ENCODE measurements at regions not wholly inside any gene's neighbourhood (a gene's known extent, or its start where the extent isn't known, plus 50 kb on each side); places are given as distances from the start of the nearest gene placed in this dataset.
A peak's percentile ranks its signal among the peaks of the same experiment; 100 is the strongest.

DNA sequence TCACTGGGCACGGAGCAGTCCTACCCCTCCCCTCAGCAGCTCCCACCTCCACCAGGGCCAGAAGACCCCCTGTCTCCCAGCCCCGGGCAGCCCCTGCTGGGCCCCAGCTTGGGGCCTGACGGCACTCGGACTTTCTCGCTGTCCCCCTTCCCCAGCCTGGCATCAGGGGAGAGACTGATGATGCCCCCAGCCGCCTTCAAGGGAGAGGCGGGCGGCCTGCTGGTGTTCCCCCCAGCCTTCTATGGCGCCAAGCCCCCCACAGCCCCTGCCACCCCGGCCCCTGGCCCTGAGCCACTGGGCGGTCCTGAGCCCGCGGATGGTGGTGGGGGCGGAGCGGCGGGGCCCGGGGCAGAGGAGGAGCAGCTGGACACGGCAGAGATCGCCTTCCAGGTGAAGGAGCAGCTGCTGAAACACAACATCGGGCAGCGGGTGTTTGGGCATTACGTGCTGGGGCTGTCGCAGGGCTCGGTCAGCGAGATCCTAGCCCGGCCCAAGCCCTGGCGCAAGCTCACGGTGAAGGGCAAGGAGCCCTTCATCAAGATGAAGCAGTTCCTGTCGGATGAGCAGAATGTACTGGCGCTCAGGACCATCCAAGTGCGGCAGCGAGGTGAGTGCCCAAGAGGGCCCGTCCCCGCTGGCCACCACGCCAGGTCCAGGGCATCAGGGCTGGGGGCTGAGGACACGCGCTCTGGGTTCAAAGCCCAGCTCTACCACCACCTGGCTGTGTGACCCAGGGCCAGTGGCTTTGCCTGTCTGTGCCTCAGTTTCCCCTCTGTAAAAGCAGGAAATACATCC lies 58.6 kb downstream of the PHETA1 start:
- DNase-seq: no peak
- Histone ChIP-seq H3K4me1 (ENCODE audit: control insufficient read depth in 1 of 2, insufficient read depth in 2 of 2, low read length in 2 of 2) (no peaks in the 10 kb centered on the region), H4K12ac (ENCODE audit: low read depth, low read length) (no peak overlapping the region)

DNA sequence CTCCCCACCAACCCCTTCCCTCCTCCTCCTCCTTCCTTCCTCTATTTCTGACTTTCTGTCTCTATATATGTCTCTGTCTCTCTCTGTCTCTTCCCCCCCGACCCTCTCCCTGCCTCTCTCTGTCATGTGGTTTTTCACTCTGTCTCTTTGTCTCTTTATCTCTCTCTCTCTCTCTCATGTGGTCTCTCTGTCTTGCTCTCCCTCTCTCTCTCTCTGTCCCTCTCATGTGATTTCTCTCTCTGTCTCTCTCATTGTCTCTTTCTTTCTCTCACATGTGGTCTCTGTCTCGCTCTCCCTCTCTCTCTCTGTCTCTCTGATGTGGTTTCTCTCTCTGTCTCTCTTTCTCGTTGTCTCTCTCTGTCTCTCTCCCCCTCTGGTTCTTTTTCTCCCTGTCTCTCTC lies 59.3 kb downstream of the PHETA1 start:
- DNase-seq: no peak
- Histone ChIP-seq H2BK120ac (ENCODE audit: insufficient read depth, low read length, poor library complexity) (no peak overlapping the region), H3K4me2 (ENCODE audit: low read length) (no peak overlapping the region), H3K4me3 (ENCODE audit: low read depth, low read length) (no peak overlapping the region), H3K36me3 (ENCODE audit: control insufficient read depth in 1 of 2, insufficient read depth in 2 of 2, low read length in 2 of 2) (no peaks in the 10 kb centered on the region), H3K9me3 (ENCODE audit: insufficient read depth, low read depth, low read length) (peaks cover 9% of the 10 kb centered on the region), H3K79me2 (ENCODE audit: control insufficient read depth, insufficient read depth, low read length, poor library complexity) (no peaks in the 10 kb centered on the region), H3K14ac (ENCODE audit: low read length) (no peak overlapping the region), H2AK5ac (ENCODE audit: low read length) (no peak overlapping the region), H4K8ac (ENCODE audit: low read depth, low read length) (no peak overlapping the region), H4K12ac (ENCODE audit: low read depth, low read length) (no peak overlapping the region), H2AFZ (ENCODE audit: insufficient read depth, low read length, poor library complexity) (no peak overlapping the region), H4K91ac (ENCODE audit: low read depth, low read length) (no peak overlapping the region), H3K9ac (ENCODE audit: low read length) (no peak overlapping the region), H2BK12ac (ENCODE audit: low read length) (no peak overlapping the region), H3K27me3 (ENCODE audit: insufficient read depth, low read length) (no peaks in the 10 kb centered on the region), H3K23ac (ENCODE audit: low read length) (no peak overlapping the region), H3K4me1 (ENCODE audit: control insufficient read depth in 1 of 2, insufficient read depth in 2 of 2, low read length in 2 of 2) (no peaks in the 10 kb centered on the region), H3K79me1 (ENCODE audit: low read length) (no peaks in the 10 kb centered on the region), H2BK5ac (ENCODE audit: low read depth, low read length, poor library complexity) (no peak overlapping the region), H3K18ac (ENCODE audit: low read length) (no peak overlapping the region), H3K4ac (ENCODE audit: low read depth, low read length) (no peak overlapping the region), H3K27ac (ENCODE audit: low read depth, low read length) (no peak overlapping the region)
- no CpG with 5 or more reads among the region's 3 CpGs for WGBS (ENCODE audit: extremely low coverage, insufficient coverage, insufficient read length)

More for the DNA sequence above, 58.6 kb downstream of the PHETA1 start:
- WGBS (ENCODE audit: extremely low coverage, insufficient coverage, insufficient read length): no CpG with 5 or more reads among the region's 37 CpGs
- H3K36me3 ChIP-seq (ENCODE audit: control insufficient read depth in 1 of 2, insufficient read depth in 2 of 2, low read length in 2 of 2): no peaks in the 10 kb centered on the region
- no peak overlapping the region for H3K23ac ChIP-seq (ENCODE audit: low read length)
- H3K18ac ChIP-seq (ENCODE audit: low read length): no peak overlapping the region
- H3K79me2 ChIP-seq (ENCODE audit: control insufficient read depth, insufficient read depth, low read length, poor library complexity): no peaks in the 10 kb centered on the region
- no peak overlapping the region for H4K91ac ChIP-seq (ENCODE audit: low read depth, low read length)
- H3K27me3 ChIP-seq (ENCODE audit: insufficient read depth, low read length): no peaks in the 10 kb centered on the region
- no peak overlapping the region for H2BK120ac ChIP-seq (ENCODE audit: insufficient read depth, low read length, poor library complexity)
- H3K4ac ChIP-seq (ENCODE audit: low read depth, low read length): no peak overlapping the region
- H3K14ac ChIP-seq (ENCODE audit: low read length): no peak overlapping the region
- H3K9ac ChIP-seq (ENCODE audit: low read length): no peak overlapping the region
- no peak overlapping the region for H2AK5ac ChIP-seq (ENCODE audit: low read length)
- peaks cover 6% of the 10 kb centered on the region for H3K9me3 ChIP-seq (ENCODE audit: insufficient read depth, low read depth, low read length)
- H2BK12ac ChIP-seq (ENCODE audit: low read length): no peak overlapping the region
- H2AFZ ChIP-seq (ENCODE audit: insufficient read depth, low read length, poor library complexity): no peak overlapping the region
- no peak overlapping the region for H2BK5ac ChIP-seq (ENCODE audit: low read depth, low read length, poor library complexity)
- no peak overlapping the region for H3K4me3 ChIP-seq (ENCODE audit: low read depth, low read length)
- H3K79me1 ChIP-seq (ENCODE audit: low read length): no peaks in the 10 kb centered on the region
- no peak overlapping the region for H4K8ac ChIP-seq (ENCODE audit: low read depth, low read length)
- no peak overlapping the region for H3K4me2 ChIP-seq (ENCODE audit: low read length)
- H3K27ac ChIP-seq (ENCODE audit: low read depth, low read length): no peak overlapping the region

DNA sequence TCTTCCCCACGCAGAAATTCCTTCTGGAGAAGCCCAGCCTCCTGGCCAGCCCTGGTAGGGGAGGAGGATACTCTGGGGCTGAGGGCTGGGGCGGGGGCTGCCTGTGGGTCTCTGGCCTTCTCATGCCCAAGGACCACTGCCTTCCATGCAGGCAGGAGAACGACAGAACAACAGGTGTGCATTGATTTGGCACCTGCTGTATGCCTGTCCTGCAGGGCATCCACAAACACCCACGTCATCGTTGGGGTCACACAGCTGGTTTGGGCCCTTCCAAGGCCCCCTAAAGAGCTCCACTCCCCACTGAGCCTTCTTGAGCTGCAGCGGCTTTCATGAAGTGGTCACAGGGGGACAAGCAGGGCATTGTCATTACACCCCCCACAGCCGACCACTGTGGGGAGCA lies 60.4 kb downstream of the PHETA1 start:
- Histone ChIP-seq H3K9me3 (ENCODE audit: insufficient read depth, low read depth, low read length) (peaks cover 15% of the 10 kb centered on the region), H3K23ac (ENCODE audit: low read length) (no peak overlapping the region), H3K79me1 (ENCODE audit: low read length) (no peaks in the 10 kb centered on the region), H3K9ac (ENCODE audit: low read length) (no peak overlapping the region), H3K4ac (ENCODE audit: low read depth, low read length) (no peak overlapping the region), H2BK12ac (ENCODE audit: low read length) (no peak overlapping the region), H2BK120ac (ENCODE audit: insufficient read depth, low read length, poor library complexity) (no peak overlapping the region), H3K4me1 (ENCODE audit: control insufficient read depth in 1 of 2, insufficient read depth in 2 of 2, low read length in 2 of 2) (no peaks in the 10 kb centered on the region), H3K27me3 (ENCODE audit: insufficient read depth, low read length) (peaks cover 3% of the 10 kb centered on the region), H3K4me3 (ENCODE audit: low read depth, low read length) (no peak overlapping the region), H3K14ac (ENCODE audit: low read length) (no peak overlapping the region), H3K27ac (ENCODE audit: low read depth, low read length) (no peak overlapping the region), H4K8ac (ENCODE audit: low read depth, low read length) (no peak overlapping the region), H2BK5ac (ENCODE audit: low read depth, low read length, poor library complexity) (no peak overlapping the region), H4K91ac (ENCODE audit: low read depth, low read length) (no peak overlapping the region), H4K12ac (ENCODE audit: low read depth, low read length) (no peak overlapping the region), H3K18ac (ENCODE audit: low read length) (no peak overlapping the region), H3K36me3 (ENCODE audit: control insufficient read depth in 1 of 2, insufficient read depth in 2 of 2, low read length in 2 of 2) (no peaks in the 10 kb centered on the region), H3K79me2 (ENCODE audit: control insufficient read depth, insufficient read depth, low read length, poor library complexity) (no peaks in the 10 kb centered on the region), H3K4me2 (ENCODE audit: low read length) (no peak overlapping the region), H2AK5ac (ENCODE audit: low read length) (no peak overlapping the region), H2AFZ (ENCODE audit: insufficient read depth, low read length, poor library complexity) (no peak overlapping the region)
- DNase-seq: no peak
- no CpG with 5 or more reads among the region's 7 CpGs for WGBS (ENCODE audit: extremely low coverage, insufficient coverage, insufficient read length)

DNA sequence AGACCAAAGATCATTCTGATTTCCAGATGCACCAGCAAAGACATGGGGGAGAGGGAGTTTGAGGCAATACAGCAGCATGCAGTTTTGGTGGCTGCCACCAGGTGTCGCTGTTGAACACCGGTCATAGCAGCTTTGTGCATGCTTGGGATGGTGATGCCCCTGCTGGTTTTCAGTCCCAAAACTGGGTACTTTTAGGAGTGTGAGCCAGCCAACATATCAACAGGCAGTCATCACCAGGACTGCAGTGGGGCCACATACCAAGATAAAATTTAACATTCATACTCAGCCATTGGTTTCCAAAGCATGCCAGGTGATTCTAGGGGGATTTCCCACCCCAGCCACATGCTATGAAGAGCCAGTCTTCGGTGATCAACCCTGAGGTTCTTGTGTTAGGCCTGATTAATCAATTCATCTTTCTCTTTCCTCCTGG lies 64.2 kb downstream of the PHETA1 start:
- Histone ChIP-seq H3K27me3 (ENCODE audit: insufficient read depth, low read length) (peaks cover 3% of the 10 kb centered on the region), H4K91ac (ENCODE audit: low read depth, low read length) (no peak overlapping the region), H2AFZ (ENCODE audit: insufficient read depth, low read length, poor library complexity) (no peak overlapping the region), H2BK5ac (ENCODE audit: low read depth, low read length, poor library complexity) (no peak overlapping the region), H2BK12ac (ENCODE audit: low read length) (no peak overlapping the region), H3K14ac (ENCODE audit: low read length) (no peak overlapping the region), H4K8ac (ENCODE audit: low read depth, low read length) (no peak overlapping the region), H3K4me2 (ENCODE audit: low read length) (no peak overlapping the region), H3K79me2 (ENCODE audit: control insufficient read depth, insufficient read depth, low read length, poor library complexity) (no peaks in the 10 kb centered on the region), H3K36me3 (ENCODE audit: control insufficient read depth in 1 of 2, insufficient read depth in 2 of 2, low read length in 2 of 2) (no peaks in the 10 kb centered on the region), H3K23ac (ENCODE audit: low read length) (no peak overlapping the region), H4K12ac (ENCODE audit: low read depth, low read length) (no peak overlapping the region), H3K4ac (ENCODE audit: low read depth, low read length) (no peak overlapping the region), H3K9ac (ENCODE audit: low read length) (no peak overlapping the region), H3K18ac (ENCODE audit: low read length) (no peak overlapping the region), H3K4me1 (ENCODE audit: control insufficient read depth in 1 of 2, insufficient read depth in 2 of 2, low read length in 2 of 2) (peaks cover 0 to 6% of the 10 kb centered on the region in 2 experiments), H2AK5ac (ENCODE audit: low read length) (no peak overlapping the region), H3K27ac (ENCODE audit: low read depth, low read length) (no peak overlapping the region), H2BK120ac (ENCODE audit: insufficient read depth, low read length, poor library complexity) (no peak overlapping the region), H3K9me3 (ENCODE audit: insufficient read depth, low read depth, low read length) (peaks cover 15% of the 10 kb centered on the region), H3K79me1 (ENCODE audit: low read length) (no peaks in the 10 kb centered on the region), H3K4me3 (ENCODE audit: low read depth, low read length) (no peak overlapping the region)
- no CpG with 5 or more reads among the region's 3 CpGs for WGBS (ENCODE audit: extremely low coverage, insufficient coverage, insufficient read length)
- DNase-seq: peak in 1 of 2 donors; percentile 58
